Naive thymus-derived CD4-positive, alpha-beta T cell (primary cell): ENCODE measurements at regions not wholly inside any gene's neighbourhood (a gene's known extent, or its start where the extent isn't known, plus 50 kb on each side); places are given as distances from the start of the nearest gene placed in this dataset.

ENCODE experiments used
- ATAC-seq: fragments of 150-1000 bp; cut with Tn5 transposase; 2 replicates; pipeline ENCODE4 v1.10.0; 2021; ENCODE audit warnings: mild to moderate bottlenecking, moderate library complexity
- CTCF ChIA-PET: fragments of 350-600 bp; sonication (Branson Sonifier 250); formaldehyde crosslinking; loops from one replicate; lab custom pipeline; 2021; ENCODE audit warnings: antibody characterized with exemption; lab: Charles Lee
- POLR2A ChIA-PET: fragments of 350-600 bp; sonication (Branson Sonifier 250); formaldehyde crosslinking; loops from one replicate; lab custom pipeline; 2021; ENCODE audit warnings: antibody characterized with exemption, inconsistent platforms; lab: Charles Lee
- DNase-seq, 9 donors: peaks; one replicate each; pipeline versions ENCODE4 v3.0.0 to v3.0.0-alpha.2; 2020 to 2022; ENCODE audit warnings: mixed read lengths in 1 of 9
- H3K27ac ChIP-seq: one replicate; pipeline ENCODE4 v1.7.0; 2013; ENCODE audit warnings: mild to moderate bottlenecking, low read depth, low read length, moderate library complexity
- H3K27me3 ChIP-seq, 2 donors: one replicate each; pipeline ENCODE4 v1.7.0; 2013; ENCODE audit warnings: low read length in 2 of 2, mild to moderate bottlenecking in 2 of 2, moderate library complexity in 2 of 2; ENCODE audit not compliant: control insufficient read depth in 2 of 2, insufficient read depth in 2 of 2
- H3K36me3 ChIP-seq, 3 experiments: 1 replicate in 2 of 3; 2 replicates in 1 of 3; pipeline ENCODE4 v1.7.0; 2013; ENCODE audit warnings: low read length in 3 of 3, mild to moderate bottlenecking in 3 of 3, moderate library complexity in 1 of 3; ENCODE audit not compliant: insufficient read depth in 3 of 3, control insufficient read depth in 2 of 3
- H3K4me1 ChIP-seq, 2 donors: one replicate each; pipeline ENCODE4 v1.7.0; 2013; ENCODE audit warnings: low read length in 2 of 2, mild to moderate bottlenecking in 2 of 2, moderate library complexity in 1 of 2; ENCODE audit not compliant: control insufficient read depth in 2 of 2, insufficient read depth in 2 of 2
- H3K4me3 ChIP-seq: 2 replicates; pipeline ENCODE4 v1.7.0; 2013; ENCODE audit warnings: mild to moderate bottlenecking, low read length
- H3K9me3 ChIP-seq, 3 experiments: 1 replicate in 2 of 3; 2 replicates in 1 of 3; pipeline ENCODE4 v1.7.0; 2013; ENCODE audit warnings: low read length in 3 of 3; ENCODE audit not compliant: control insufficient read depth in 2 of 3
- H3K27ac Mint-ChIP-seq, 9 donors: one replicate each; pipeline ENCODE4 v1.8.0; 2020 to 2022; ENCODE audit warnings: mixed read lengths in 9 of 9, mild to moderate bottlenecking in 8 of 9, moderate library complexity in 5 of 9, inconsistent platforms in 2 of 9
- H3K27me3 Mint-ChIP-seq, 5 donors: one replicate each; pipeline ENCODE4 v1.8.0; 2021 to 2022; ENCODE audit warnings: mixed read lengths in 5 of 5, mild to moderate bottlenecking in 1 of 5
- H3K36me3 Mint-ChIP-seq, 5 donors: one replicate each; pipeline ENCODE4 v1.8.0; 2020 to 2022; ENCODE audit warnings: mixed read lengths in 5 of 5, mild to moderate bottlenecking in 3 of 5, inconsistent platforms in 1 of 5
- H3K4me1 Mint-ChIP-seq, 7 donors: one replicate each; pipeline ENCODE4 v1.8.0; 2020 to 2022; ENCODE audit warnings: mixed read lengths in 7 of 7, mild to moderate bottlenecking in 3 of 7, inconsistent platforms in 1 of 7
- H3K4me3 Mint-ChIP-seq, 10 donors: one replicate each; pipeline ENCODE4 v1.8.0; 2020 to 2022; ENCODE audit warnings: mild to moderate bottlenecking in 10 of 10, mixed read lengths in 10 of 10, moderate library complexity in 6 of 10, inconsistent platforms in 2 of 10
- H3K9me3 Mint-ChIP-seq, 11 donors: one replicate each; pipeline ENCODE4 v1.8.0; 2020 to 2022; ENCODE audit warnings: mixed read lengths in 11 of 11, mild to moderate bottlenecking in 4 of 11, inconsistent platforms in 1 of 11, moderate library complexity in 1 of 11
- intact Hi-C, 2 donors: fragments of 100-400 bp; cut with micrococcal nuclease; formaldehyde crosslinking; loops; one replicate each; pipeline ENCODE4 v1.15.1; 2023

- Histone ChIP-seq H3K27me3 (no peaks in the 10 kb centered on the region), H3K36me3 (peaks cover 0 to 9% (median 0%) of the 10 kb centered on the region in 3 experiments), H3K27ac (no peak overlapping the region), H3K9me3 (no peaks in the 10 kb centered on the region), H3K4me3 (no peak overlapping the region), H3K4me1 (no peaks in the 10 kb centered on the region)
- H3K27me3 Mint-ChIP-seq = no peaks in the 10 kb centered on the region
- peaks cover 0 to 14% (median 9%) of the 10 kb centered on the region in 7 donors for H3K4me1 Mint-ChIP-seq
- ATAC-seq = no peak
- H3K9me3 Mint-ChIP-seq = peaks cover 0 to 9% (median 1%) of the 10 kb centered on the region in 11 donors
- intact Hi-C loops = no loop called here
- peaks cover 13 to 61% (median 44%) of the 10 kb centered on the region in 5 donors for H3K36me3 Mint-ChIP-seq
- no peak for DNase-seq
- CTCF ChIA-PET = no interaction called here
- H3K27ac Mint-ChIP-seq = no peak overlapping the region
- POLR2A ChIA-PET = no interaction called here
- H3K4me3 Mint-ChIP-seq = no peak overlapping the region
These were observed 139.8 kb upstream of the PWP1 start for GRCh38 chr12:107545737-107546353.

DNA sequence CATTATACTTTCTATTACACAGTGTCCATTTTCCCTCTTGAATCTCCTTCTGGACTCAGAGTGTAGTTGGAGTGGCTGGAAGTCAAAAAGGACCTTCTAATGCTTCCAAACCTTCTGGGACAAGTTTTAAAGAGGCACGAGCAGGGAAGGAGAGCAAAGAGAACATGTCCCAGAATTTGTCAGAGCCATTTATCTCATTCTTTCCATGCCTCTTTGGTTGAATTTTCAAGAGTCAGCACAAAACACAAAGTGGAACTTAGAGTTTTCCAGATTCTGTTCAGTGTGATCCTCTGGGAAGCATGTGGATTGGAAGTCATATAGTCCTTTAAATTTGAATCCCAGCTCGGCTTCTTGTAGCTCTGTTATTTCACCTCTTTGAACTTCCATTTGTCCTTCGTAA, 138.2 kb upstream of the PWP1 start:
- H3K27me3 Mint-ChIP-seq = no peaks in the 10 kb centered on the region
- ATAC-seq = no peak
- H3K9me3 ChIP-seq = no peaks in the 10 kb centered on the region
- peaks cover 13 to 63% (median 44%) of the 10 kb centered on the region in 5 donors for H3K36me3 Mint-ChIP-seq
- peaks cover 0 to 9% (median 1%) of the 10 kb centered on the region in 11 donors for H3K9me3 Mint-ChIP-seq
- peaks cover 0 to 9% (median 0%) of the 10 kb centered on the region in 3 experiments for H3K36me3 ChIP-seq
- DNase-seq = no peak
- H3K27me3 ChIP-seq = no peaks in the 10 kb centered on the region
- H3K4me3 ChIP-seq = no peak overlapping the region
- ChIA-PET POLR2A (interaction anchor here (0.7 kb wide), 1 partner anchor 208 kb away, joined by 3 read pairs; no protein-coding TSS in a partner anchor), CTCF (no interaction called here)
- peaks cover 0 to 9% (median 6%) of the 10 kb centered on the region in 7 donors for H3K4me1 Mint-ChIP-seq
- H3K4me3 Mint-ChIP-seq = no peak overlapping the region
- intact Hi-C loops = no loop called here
- no peaks in the 10 kb centered on the region for H3K4me1 ChIP-seq
- no peak overlapping the region for H3K27ac ChIP-seq
- H3K27ac Mint-ChIP-seq = no peak overlapping the region

DNA sequence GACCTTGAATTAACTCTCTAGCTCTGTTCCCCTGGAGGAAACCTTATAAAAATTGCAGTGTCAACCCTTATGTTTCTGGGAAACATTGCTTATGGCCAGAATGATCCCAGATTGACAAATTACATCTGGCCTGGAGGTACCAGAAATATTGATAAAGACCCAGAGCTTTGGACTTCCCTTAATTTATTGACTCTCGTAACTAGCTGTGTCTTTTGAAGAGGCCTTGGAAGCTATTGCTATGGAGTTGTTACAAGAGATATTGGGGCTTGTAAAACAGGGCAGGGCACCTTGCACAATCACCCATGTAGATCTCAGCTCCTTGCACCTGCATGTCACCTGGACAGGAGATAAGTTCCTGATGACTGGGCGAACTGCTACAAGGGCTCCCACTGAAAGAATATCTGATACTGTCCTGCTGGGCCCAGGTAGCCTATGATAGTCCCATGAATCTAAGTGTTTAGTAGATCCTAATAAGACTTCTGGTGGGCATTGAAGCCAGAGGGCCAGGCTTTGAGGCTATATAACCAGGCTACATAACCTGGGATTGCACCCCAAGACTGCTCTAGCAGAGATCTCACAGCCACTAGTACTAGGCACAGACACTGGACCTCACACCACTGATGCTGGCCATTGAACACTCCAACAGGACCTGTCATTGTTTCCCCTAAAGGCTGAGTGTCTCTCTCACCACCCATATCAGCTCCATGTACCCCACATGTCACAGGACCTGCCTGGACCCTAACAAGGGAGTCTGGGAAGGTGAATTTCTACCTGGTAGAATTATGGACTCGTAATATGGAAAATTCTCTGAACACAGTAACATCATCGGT, 135.7 kb upstream of the PWP1 start:
- ChIA-PET POLR2A (no interaction called here), CTCF (no interaction called here)
- H3K4me3 Mint-ChIP-seq = no peak overlapping the region
- peaks cover 13 to 52% (median 44%) of the 10 kb centered on the region in 5 donors for H3K36me3 Mint-ChIP-seq
- H3K4me1 Mint-ChIP-seq = peaks cover 0 to 9% (median 6%) of the 10 kb centered on the region in 7 donors
- no peaks in the 10 kb centered on the region for H3K27me3 ChIP-seq
- no peak overlapping the region for H3K4me3 ChIP-seq
- intact Hi-C loops = no loop called here
- H3K27me3 Mint-ChIP-seq = no peaks in the 10 kb centered on the region
- DNase-seq = no peak
- no peaks in the 10 kb centered on the region for H3K4me1 ChIP-seq
- H3K9me3 ChIP-seq = no peaks in the 10 kb centered on the region
- no peak overlapping the region for H3K27ac Mint-ChIP-seq
- ATAC-seq = no peak
- no peak overlapping the region for H3K27ac ChIP-seq
- peaks cover 0 to 9% (median 1%) of the 10 kb centered on the region in 11 donors for H3K9me3 Mint-ChIP-seq
- peaks cover 0 to 9% (median 0%) of the 10 kb centered on the region in 3 experiments for H3K36me3 ChIP-seq

DNA sequence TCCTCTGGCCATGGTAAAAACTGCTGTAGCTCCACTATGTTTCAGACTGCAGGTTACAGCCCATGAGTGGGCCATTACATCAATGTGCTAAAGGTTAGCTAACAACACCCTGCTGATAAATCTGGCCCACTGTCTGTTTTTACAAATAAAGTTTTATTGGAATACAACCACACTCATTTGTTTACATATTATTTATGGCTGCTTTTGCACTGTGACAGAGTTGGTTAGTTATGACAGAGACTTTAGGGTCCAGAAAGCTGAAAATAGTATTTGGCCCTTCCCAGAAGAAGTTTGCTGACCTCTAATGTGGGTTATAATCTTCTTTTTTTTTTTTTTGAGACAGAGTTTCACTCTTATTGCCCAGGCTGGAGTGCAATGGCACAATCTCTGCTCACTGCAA, 134.2 kb upstream of the PWP1 start:
- Mint-ChIP-seq H3K4me1 (peaks cover 0 to 6% (median under 1%) of the 10 kb centered on the region in 7 donors), H3K4me3 (no peak overlapping the region), H3K9me3 (peaks cover 0 to 9% (median 1%) of the 10 kb centered on the region in 11 donors), H3K27ac (no peak overlapping the region), H3K27me3 (no peaks in the 10 kb centered on the region), H3K36me3 (peaks cover 7 to 38% (median 28%) of the 10 kb centered on the region in 5 donors)
- Histone ChIP-seq H3K27ac (no peak overlapping the region), H3K27me3 (no peaks in the 10 kb centered on the region), H3K36me3 (peaks cover 0 to 4% (median 0%) of the 10 kb centered on the region in 3 experiments), H3K4me1 (no peaks in the 10 kb centered on the region), H3K4me3 (no peak overlapping the region), H3K9me3 (no peaks in the 10 kb centered on the region)
- intact Hi-C loops = no loop called here
- ATAC-seq (no peak), DNase-seq (no peak)
- ChIA-PET CTCF (no interaction called here), POLR2A (no interaction called here)

GRCh38 chr12:107552263-107552662, 133.3 kb upstream of the PWP1 start:
- Histone ChIP-seq H3K27ac (no peak overlapping the region), H3K4me1 (no peaks in the 10 kb centered on the region), H3K4me3 (no peak overlapping the region), H3K9me3 (no peaks in the 10 kb centered on the region), H3K36me3 (peaks cover 0 to 4% (median 0%) of the 10 kb centered on the region in 3 experiments), H3K27me3 (no peaks in the 10 kb centered on the region)
- Mint-ChIP-seq H3K27me3 (no peaks in the 10 kb centered on the region), H3K4me1 (peaks cover 0 to 5% (median 0%) of the 10 kb centered on the region in 7 donors), H3K4me3 (no peak overlapping the region), H3K9me3 (peaks cover 0 to 7% (median under 1%) of the 10 kb centered on the region in 11 donors), H3K36me3 (peaks cover 6 to 33% (median 23%) of the 10 kb centered on the region in 5 donors), H3K27ac (no peak overlapping the region)
- no peak for ATAC-seq
- CTCF ChIA-PET = no interaction called here
- no peak for DNase-seq
- intact Hi-C loops = no loop called here
- POLR2A ChIA-PET = no interaction called here

DNA sequence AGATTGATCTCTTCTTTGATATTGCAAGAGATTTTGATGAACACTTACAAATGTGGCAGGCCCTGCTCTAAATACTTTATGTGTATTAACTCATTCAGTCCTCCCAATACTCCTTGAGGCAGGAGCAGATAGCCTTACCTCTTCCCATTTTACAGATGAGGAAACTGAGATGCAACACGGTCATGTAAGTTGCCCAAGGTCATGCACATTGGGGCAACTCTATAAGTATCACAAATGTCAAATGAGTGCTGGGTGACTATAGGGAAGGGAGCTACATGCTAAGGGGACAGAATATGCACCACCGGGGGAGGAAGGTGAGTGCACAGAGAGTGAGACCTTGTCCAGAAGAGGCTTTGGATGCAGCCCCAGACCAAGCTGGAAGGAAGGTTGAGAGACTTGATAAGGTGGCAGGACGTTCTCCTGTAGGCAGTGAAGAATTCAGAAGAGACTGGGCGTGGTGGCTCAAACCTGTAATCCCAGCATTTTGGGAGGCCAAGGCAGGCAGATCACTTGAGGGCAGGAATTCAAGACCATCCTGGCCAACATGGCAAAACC, 132.3 kb upstream of the PWP1 start:
- Histone ChIP-seq H3K27me3 (no peaks in the 10 kb centered on the region), H3K9me3 (no peaks in the 10 kb centered on the region), H3K36me3 (no peaks in the 10 kb centered on the region), H3K4me3 (no peak overlapping the region), H3K4me1 (no peaks in the 10 kb centered on the region), H3K27ac (no peak overlapping the region)
- CTCF ChIA-PET = no interaction called here
- no peak overlapping the region for H3K4me3 Mint-ChIP-seq
- H3K27ac Mint-ChIP-seq = peak overlapping the region in 1 of 9 donors; percentile 42
- intact Hi-C loops = no loop called here
- H3K4me1 Mint-ChIP-seq = peaks cover 0 to 4% (median 0%) of the 10 kb centered on the region in 7 donors
- POLR2A ChIA-PET = no interaction called here
- ATAC-seq (no peak), DNase-seq (no peak)
- peaks cover 0 to 3% (median 0%) of the 10 kb centered on the region in 11 donors for H3K9me3 Mint-ChIP-seq
- H3K27me3 Mint-ChIP-seq = no peaks in the 10 kb centered on the region
- H3K36me3 Mint-ChIP-seq = peaks cover under 1 to 24% (median 12%) of the 10 kb centered on the region in 5 donors
